Stimulated activated CD8-positive, alpha-beta memory T cell treated with anti-CD3 and anti-CD28 coated beads, Interleukin-7, amount 100 ng/mL, for 4 hours (primary cell): ENCODE measurements at regions not wholly inside any gene's neighbourhood (a gene's known extent, or its start where the extent isn't known, plus 50 kb on each side); places are given as distances from the start of the nearest gene placed in this dataset.

ENCODE experiments used
- DNase-seq, 2 donors: peaks; one replicate each; pipeline ENCODE4 v3.0.0-alpha.2; 2020; ENCODE audit warnings: low read depth in 2 of 2

- no peak for DNase-seq
Observed at GRCh38 chr2:88283886-88284592, 113.9 kb downstream of the THNSL2 start.

- no peak for DNase-seq
Observed at GRCh38 chr2:88281302-88282217, 111.4 kb downstream of the THNSL2 start.

GRCh38 chr2:88269836-88270235, 99.7 kb downstream of the THNSL2 start:
- no peak for DNase-seq

- no peak for DNase-seq
Observed at GRCh38 chr2:88265352-88266303, 95.5 kb downstream of the THNSL2 start.

- DNase-seq = no peak
Observed at GRCh38 chr2:88263861-88264260, 93.7 kb downstream of the THNSL2 start.

- no peak for DNase-seq
Observed at GRCh38 chr2:88261725-88262124, 91.6 kb downstream of the THNSL2 start.

GRCh38 chr2:88258208-88258607, 88.1 kb downstream of the THNSL2 start:
- no peak for DNase-seq

- DNase-seq = no peak
Observed at GRCh38 chr2:88254437-88255091, 84.4 kb downstream of the THNSL2 start.

- DNase-seq = no peak
Observed at GRCh38 chr2:88253997-88254396, 83.9 kb downstream of the THNSL2 start.

- DNase-seq = no peak
Observed at GRCh38 chr2:88253375-88253774, 83.2 kb downstream of the THNSL2 start.

- DNase-seq = no peak
Observed at GRCh38 chr2:88252646-88253045, 82.5 kb downstream of the THNSL2 start.

- DNase-seq = no peak
Observed at GRCh38 chr2:88252111-88252510, 82.0 kb downstream of the THNSL2 start.

GRCh38 chr2:88250404-88250803, 80.3 kb downstream of the THNSL2 start:
- no peak for DNase-seq

GRCh38 chr2:88248280-88248828, 78.2 kb downstream of the THNSL2 start:
- no peak for DNase-seq

- no peak for DNase-seq
Observed at GRCh38 chr2:88247531-88247930, 77.4 kb downstream of the THNSL2 start.

GRCh38 chr2:88245109-88245508, 75.0 kb downstream of the THNSL2 start:
- no peak for DNase-seq

GRCh38 chr2:88239781-88240180, 69.6 kb downstream of the THNSL2 start:
- peak in 1 of 2 donors; percentile 37 for DNase-seq

- no peak for DNase-seq
Observed at GRCh38 chr2:88236666-88237065, 66.5 kb downstream of the THNSL2 start.
